GM12892 (cell line): ENCODE measurements at regions not wholly inside any gene's neighbourhood (a gene's known extent, or its start where the extent isn't known, plus 50 kb on each side); places are given as distances from the start of the nearest gene placed in this dataset.

ENCODE experiments used
- POLR2A ChIP-seq: IDR thresholded peaks from 2 replicates; pipeline ENCODE4 v1.6.1; 2011; ENCODE audit warnings: low read depth, low read length, control low read depth
- POLR2AphosphoS5 ChIP-seq: IDR thresholded peaks from 2 replicates; pipeline ENCODE4 v1.6.1; 2011; ENCODE audit warnings: low read depth, low read length, control low read depth
- TAF1 ChIP-seq: IDR thresholded peaks from 2 replicates; pipeline ENCODE4 v1.6.1; 2011; ENCODE audit warnings: low read depth, mild to moderate bottlenecking, control low read depth, low read length, borderline replicate concordance

- TF ChIP-seq POLR2A (no peak), TAF1 (no peak), POLR2AphosphoS5 (no peak)
Measured at GRCh38 chr4:57580710-57581599, 470.8 kb upstream of the IGFBP7 start.
